HEK293T (cell line): ENCODE measurements at regions not wholly inside any gene's neighbourhood (a gene's known extent, or its start where the extent isn't known, plus 50 kb on each side); places are given as distances from the start of the nearest gene placed in this dataset.

Experiments
- CTCF ChIA-PET: fragments of 350-600 bp; formaldehyde crosslinking; extraction: SDS; loops from one replicate; lab custom pipeline; 2021; ENCODE audit warnings: antibody characterized with exemption, inconsistent platforms; lab: Yijun Ruan, JAX
- POLR2A ChIA-PET: fragments of 350-600 bp; formaldehyde crosslinking; extraction: SDS; loops from one replicate; lab custom pipeline; 2020; ENCODE audit warnings: antibody characterized with exemption, inconsistent platforms; lab: Yijun Ruan, JAX
- DNase-seq: peaks from one replicate; pipeline ENCODE4 v3.0.0; 2012; ENCODE audit warnings: mixed read lengths; ENCODE audit errors: extremely low spot score
- ARNT ChIP-seq: fragments of 450-650 bp; IDR thresholded peaks from 2 replicates; pipeline ENCODE4 v1.6.1; 2017; ENCODE audit warnings: mild to moderate bottlenecking
- BHLHE40 ChIP-seq: fragments of 450-650 bp; IDR thresholded peaks from 2 replicates; pipeline ENCODE4 v1.6.1; 2016; ENCODE audit warnings: mild to moderate bottlenecking, moderate library complexity, borderline replicate concordance
- CTBP1 ChIP-seq: fragments of 450-650 bp; IDR thresholded peaks from 2 replicates; pipeline ENCODE4 v1.6.1; 2016; ENCODE audit warnings: borderline replicate concordance
- ELF4 ChIP-seq: fragments of 450-650 bp; IDR thresholded peaks from 2 replicates; pipeline ENCODE4 v1.6.1; 2017; ENCODE audit warnings: antibody characterized with exemption
- FOXA1 ChIP-seq: fragments of 450-650 bp; IDR thresholded peaks from 2 replicates; pipeline ENCODE4 v1.6.1; 2016; ENCODE audit warnings: mild to moderate bottlenecking
- FOXK2 ChIP-seq: fragments of 450-650 bp; IDR thresholded peaks from 2 replicates; pipeline ENCODE4 v1.6.1; 2016; ENCODE audit warnings: mild to moderate bottlenecking
- FOXM1 ChIP-seq: fragments of 450-650 bp; IDR thresholded peaks from 2 replicates; pipeline ENCODE4 v1.6.1; 2017; ENCODE audit warnings: mild to moderate bottlenecking, borderline replicate concordance
- HDGF ChIP-seq: fragments of 450-650 bp; IDR thresholded peaks from 2 replicates; pipeline ENCODE4 v1.6.1; 2017; ENCODE audit warnings: antibody characterized with exemption, borderline replicate concordance
- L3MBTL2 ChIP-seq: fragments of 450-650 bp; conservative IDR thresholded peaks from 2 replicates; pipeline ENCODE4 v1.6.1; 2016; ENCODE audit warnings: mild to moderate bottlenecking
- LEF1 ChIP-seq: fragments of 450-650 bp; IDR thresholded peaks from 2 replicates; pipeline ENCODE4 v1.6.1; 2017; ENCODE audit warnings: mild to moderate bottlenecking, borderline replicate concordance
- NFRKB ChIP-seq: fragments of 450-650 bp; IDR thresholded peaks from 2 replicates; pipeline ENCODE4 v1.6.1; 2016; ENCODE audit warnings: mild to moderate bottlenecking, moderate library complexity
- SP1 ChIP-seq: fragments of 450-650 bp; IDR thresholded peaks from 2 replicates; pipeline ENCODE4 v1.6.1; 2017
- SUZ12 ChIP-seq: fragments of 450-650 bp; IDR thresholded peaks from 2 replicates; pipeline ENCODE4 v1.6.1; 2016; ENCODE audit warnings: mild to moderate bottlenecking
- TARDBP ChIP-seq: fragments of 450-650 bp; IDR thresholded peaks from 2 replicates; pipeline ENCODE4 v1.6.1; 2016
- ZNF384 ChIP-seq: fragments of 450-650 bp; IDR thresholded peaks from 2 replicates; pipeline ENCODE4 v1.6.1; 2016
- TF ChIP-seq, protein P1 (sequence below): fragments of 450-650 bp; IDR thresholded peaks from 2 replicates; pipeline ENCODE4 v1.6.1; 2016

DNA sequence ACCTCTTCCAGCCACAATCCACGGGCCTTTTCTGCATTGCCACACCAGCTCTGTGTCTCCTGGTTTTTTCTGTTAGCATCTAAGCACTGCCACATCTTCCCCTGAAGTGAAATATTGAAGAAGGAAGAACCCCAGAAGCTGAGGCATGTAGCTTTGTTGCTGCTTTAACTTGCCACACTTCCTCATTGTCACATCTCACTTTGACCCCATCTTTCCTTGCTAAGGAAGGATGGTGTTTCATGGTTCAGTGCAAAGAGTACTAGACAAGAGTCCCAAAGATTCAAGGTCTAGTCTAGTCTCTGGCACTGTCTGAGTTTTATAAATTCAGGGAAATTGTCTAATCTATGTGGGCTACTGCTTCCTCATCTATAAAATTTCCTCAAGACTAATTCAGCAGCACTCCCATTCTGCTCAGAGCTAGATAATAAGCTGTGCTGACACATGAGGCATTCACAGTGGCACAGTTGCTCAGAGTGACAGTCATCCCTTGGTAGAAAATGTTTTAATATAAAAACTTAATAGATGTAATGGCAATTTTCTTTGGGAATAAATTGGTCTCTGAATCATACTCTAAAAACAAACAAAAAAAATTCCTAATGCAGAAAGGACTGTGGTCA, 483.0 kb upstream of the ID2 start:
- TF ChIP-seq FOXA1 (no peak), BHLHE40 (no peak), HDGF (no peak), SUZ12 (no peak), L3MBTL2 (no peak), LEF1 (no peak), FOXK2 (no peak), TARDBP (no peak), FOXM1 (no peak), ARNT (no peak), ZNF384 (no peak), CTBP1 (no peak), NFRKB (no peak)
- TF ChIP-seq, protein P1, sequence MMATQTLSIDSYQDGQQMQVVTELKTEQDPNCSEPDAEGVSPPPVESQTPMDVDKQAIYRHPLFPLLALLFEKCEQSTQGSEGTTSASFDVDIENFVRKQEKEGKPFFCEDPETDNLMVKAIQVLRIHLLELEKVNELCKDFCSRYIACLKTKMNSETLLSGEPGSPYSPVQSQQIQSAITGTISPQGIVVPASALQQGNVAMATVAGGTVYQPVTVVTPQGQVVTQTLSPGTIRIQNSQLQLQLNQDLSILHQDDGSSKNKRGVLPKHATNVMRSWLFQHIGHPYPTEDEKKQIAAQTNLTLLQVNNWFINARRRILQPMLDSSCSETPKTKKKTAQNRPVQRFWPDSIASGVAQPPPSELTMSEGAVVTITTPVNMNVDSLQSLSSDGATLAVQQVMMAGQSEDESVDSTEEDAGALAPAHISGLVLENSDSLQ = no peak
- POLR2A ChIA-PET = no interaction called here
- CTCF ChIA-PET = no interaction called here
- DNase-seq = no peak

DNA sequence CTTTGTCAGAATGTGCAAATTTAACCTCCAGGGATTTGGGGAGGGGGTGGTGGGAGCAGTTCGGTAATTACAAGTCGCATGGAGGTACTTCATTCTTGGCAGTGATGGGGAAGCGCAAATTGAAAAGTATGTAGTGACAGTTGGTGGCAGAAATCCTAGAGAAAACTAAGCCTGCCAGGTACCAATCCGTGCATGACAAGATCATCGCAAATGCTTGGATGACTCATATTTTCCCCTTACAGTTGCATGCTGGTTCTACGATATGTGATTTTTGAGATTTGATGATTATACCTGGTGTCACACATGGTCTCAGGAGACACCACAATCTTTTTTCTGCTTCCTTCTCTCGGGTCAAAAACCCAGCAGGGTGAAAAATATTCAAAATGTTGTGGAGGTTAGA, 479.7 kb upstream of the ID2 start:
- CTCF ChIA-PET = no interaction called here
- no peak for TF ChIP-seq SP1
- no peak for TF ChIP-seq FOXM1
- DNase-seq = no peak
- POLR2A ChIA-PET = no interaction called here

DNA sequence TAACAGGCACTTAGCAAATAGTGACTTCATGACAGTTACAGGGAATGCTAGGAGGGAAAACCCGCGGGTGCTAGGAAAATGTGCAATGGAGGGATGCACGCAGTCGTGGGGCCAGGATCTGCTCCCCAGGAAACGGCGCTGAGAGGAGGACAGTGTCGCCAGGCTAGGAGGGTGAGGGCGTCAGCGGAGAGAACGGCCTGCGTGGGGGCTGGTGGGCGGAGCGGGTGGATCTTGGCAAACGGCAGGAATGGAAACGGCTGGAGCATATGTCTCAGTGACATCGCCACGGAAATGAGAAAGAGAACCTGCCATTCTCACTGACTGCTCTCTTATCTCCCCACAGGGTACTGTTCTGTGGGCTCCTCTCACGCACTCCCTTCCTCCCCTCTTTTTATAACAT, 478.5 kb upstream of the ID2 start:
- POLR2A ChIA-PET = no interaction called here
- no peak for TF ChIP-seq CTBP1
- TF ChIP-seq, protein P1 = no peak
- TF ChIP-seq ELF4 = no peak
- no peak for TF ChIP-seq HDGF
- TF ChIP-seq ARNT = no peak
- no peak for TF ChIP-seq SP1
- CTCF ChIA-PET = no interaction called here
- no peak for DNase-seq

DNA sequence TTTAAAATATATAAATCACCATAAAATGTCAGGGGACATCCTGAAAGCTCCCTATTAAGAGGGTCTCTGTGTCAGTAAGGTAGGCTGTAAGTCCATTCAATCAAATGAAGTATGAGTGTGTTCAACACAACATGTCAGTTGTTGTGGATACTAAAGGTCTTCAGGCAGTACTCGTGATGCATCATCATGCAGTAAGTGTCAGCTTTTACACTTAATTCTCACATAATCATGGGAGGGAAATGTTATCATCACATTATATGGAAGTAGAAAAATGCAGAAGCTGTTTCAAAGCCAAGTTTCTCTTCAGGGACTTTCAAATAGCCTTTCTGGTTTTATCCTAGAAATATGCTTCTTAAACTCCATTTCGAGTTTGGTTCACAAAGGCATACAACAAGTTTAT, 477.1 kb upstream of the ID2 start:
- TF ChIP-seq FOXA1 (no peak), SP1 (no peak), NFRKB (no peak), BHLHE40 (no peak), ELF4 (no peak), ZNF384 (no peak), CTBP1 (no peak), ARNT (no peak), FOXK2 (no peak), SUZ12 (no peak), HDGF (no peak), TARDBP (no peak), FOXM1 (no peak)
- TF ChIP-seq, protein P1 = no peak
- ChIA-PET POLR2A (no interaction called here), CTCF (no interaction called here)
- DNase-seq = no peak

DNA sequence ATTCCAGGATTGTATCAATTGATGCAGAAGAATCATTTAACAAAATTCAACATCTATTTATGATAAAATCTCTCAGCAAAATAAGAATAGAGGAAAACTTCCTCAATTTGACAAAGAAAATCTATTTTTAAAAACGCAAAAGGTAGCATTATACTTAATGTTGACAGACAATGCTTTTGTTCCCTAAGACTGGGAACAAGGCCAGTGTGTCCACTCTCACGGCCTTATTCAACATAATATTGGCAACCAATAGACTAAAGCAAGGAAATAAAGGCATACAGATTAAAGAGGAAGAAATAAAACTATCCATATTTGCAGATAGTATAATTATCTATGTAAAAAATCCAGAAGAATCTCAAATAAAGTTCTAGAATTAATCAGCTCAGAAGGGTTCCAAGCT, 472.4 kb upstream of the ID2 start:
- ChIA-PET POLR2A (no interaction called here), CTCF (no interaction called here)
- no peak for DNase-seq
- TF ChIP-seq FOXK2 (no peak), SUZ12 (no peak), ARNT (no peak), HDGF (no peak), BHLHE40 (no peak), NFRKB (no peak), ELF4 (no peak), ZNF384 (no peak), SP1 (no peak), FOXA1 (no peak), FOXM1 (no peak), TARDBP (no peak), CTBP1 (no peak), LEF1 (no peak), L3MBTL2 (no peak)
- TF ChIP-seq, protein P1 = no peak

DNA sequence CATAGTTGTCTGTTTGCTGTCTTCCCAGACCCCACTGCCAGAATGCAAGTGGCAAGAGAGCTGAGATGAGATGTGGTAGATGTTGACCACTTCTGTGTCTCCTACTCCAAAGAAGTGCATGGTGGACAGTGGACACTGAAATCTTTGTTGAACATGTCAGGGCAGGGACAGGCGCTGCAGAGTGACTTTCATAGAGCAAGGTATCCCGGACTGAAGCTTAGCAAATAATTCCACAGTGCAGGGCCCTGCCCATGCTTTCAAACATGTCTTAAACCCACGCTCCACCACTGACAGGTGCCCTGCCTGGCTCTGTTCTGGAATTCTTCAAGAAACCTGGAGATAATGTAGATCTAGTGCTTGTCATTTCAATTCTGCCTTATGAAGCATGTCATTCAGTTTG, 470.5 kb upstream of the ID2 start:
- CTCF ChIA-PET = interaction anchor here (0.8 kb wide), 1 partner anchor 11 kb away, joined by 3 read pairs; no protein-coding TSS in a partner anchor
- TF ChIP-seq ARNT (no peak), ELF4 (no peak), CTBP1 (no peak), FOXK2 (no peak), FOXA1 (no peak), BHLHE40 (no peak), LEF1 (no peak), TARDBP (no peak), SP1 (no peak), ZNF384 (no peak), SUZ12 (no peak), HDGF (no peak)
- TF ChIP-seq, protein P1 = no peak
- no peak for DNase-seq
- POLR2A ChIA-PET = no interaction called here
